Astrocyte of the cerebellum (primary cell): ENCODE measurements at regions not wholly inside any gene's neighbourhood (a gene's known extent, or its start where the extent isn't known, plus 50 kb on each side); places are given as distances from the start of the nearest gene placed in this dataset.
A peak's percentile ranks its signal among the peaks of the same experiment; 100 is the strongest.

Experiments
- DNase-seq: peaks from one replicate; pipeline ENCODE4 v3.0.0-alpha.2; 2011; ENCODE audit warnings: low read depth
- H3K4me3 ChIP-seq: 2 replicates; pipeline ENCODE4 v1.5.1; 2011; ENCODE audit warnings: mild to moderate bottlenecking, low read depth, low read length, moderate library complexity
- in situ Hi-C: cut with HindIII; loops from 2 replicates; pipeline ENCODE4 v1.10.0; 2017; ENCODE audit warnings: low sequenced_read_pairs
- TF ChIP-seq, protein P1 (sequence below): IDR thresholded peaks from 2 replicates; pipeline ENCODE4 v1.5.1; 2012; ENCODE audit warnings: low read length, low read depth, moderate library complexity, mild to moderate bottlenecking; ENCODE audit errors: missing control alignments

DNA sequence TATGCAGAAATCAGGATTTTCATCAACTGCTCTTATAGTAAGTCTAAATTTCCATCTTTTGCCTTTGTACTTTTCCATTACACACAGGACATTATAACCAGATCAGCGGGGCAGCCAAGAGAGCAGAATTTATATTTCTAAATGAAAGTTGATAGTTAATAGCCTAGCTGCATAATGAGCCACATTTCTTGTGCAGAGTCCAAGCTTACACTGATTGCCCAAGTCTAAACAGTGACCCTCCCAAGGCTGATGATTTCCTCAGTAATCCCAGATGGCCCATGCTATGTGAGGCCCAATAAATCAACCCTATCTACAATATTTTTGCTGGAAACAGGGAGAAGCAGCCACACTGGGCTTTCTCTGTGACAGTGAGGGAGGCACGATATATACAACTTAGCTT, 475.8 kb upstream of the KCNMB2 start:
- TF ChIP-seq, protein P1, sequence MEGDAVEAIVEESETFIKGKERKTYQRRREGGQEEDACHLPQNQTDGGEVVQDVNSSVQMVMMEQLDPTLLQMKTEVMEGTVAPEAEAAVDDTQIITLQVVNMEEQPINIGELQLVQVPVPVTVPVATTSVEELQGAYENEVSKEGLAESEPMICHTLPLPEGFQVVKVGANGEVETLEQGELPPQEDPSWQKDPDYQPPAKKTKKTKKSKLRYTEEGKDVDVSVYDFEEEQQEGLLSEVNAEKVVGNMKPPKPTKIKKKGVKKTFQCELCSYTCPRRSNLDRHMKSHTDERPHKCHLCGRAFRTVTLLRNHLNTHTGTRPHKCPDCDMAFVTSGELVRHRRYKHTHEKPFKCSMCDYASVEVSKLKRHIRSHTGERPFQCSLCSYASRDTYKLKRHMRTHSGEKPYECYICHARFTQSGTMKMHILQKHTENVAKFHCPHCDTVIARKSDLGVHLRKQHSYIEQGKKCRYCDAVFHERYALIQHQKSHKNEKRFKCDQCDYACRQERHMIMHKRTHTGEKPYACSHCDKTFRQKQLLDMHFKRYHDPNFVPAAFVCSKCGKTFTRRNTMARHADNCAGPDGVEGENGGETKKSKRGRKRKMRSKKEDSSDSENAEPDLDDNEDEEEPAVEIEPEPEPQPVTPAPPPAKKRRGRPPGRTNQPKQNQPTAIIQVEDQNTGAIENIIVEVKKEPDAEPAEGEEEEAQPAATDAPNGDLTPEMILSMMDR = no peak
- H3K4me3 ChIP-seq = no peak overlapping the region
- in situ Hi-C loops = no loop called here
- DNase-seq = no peak

DNA sequence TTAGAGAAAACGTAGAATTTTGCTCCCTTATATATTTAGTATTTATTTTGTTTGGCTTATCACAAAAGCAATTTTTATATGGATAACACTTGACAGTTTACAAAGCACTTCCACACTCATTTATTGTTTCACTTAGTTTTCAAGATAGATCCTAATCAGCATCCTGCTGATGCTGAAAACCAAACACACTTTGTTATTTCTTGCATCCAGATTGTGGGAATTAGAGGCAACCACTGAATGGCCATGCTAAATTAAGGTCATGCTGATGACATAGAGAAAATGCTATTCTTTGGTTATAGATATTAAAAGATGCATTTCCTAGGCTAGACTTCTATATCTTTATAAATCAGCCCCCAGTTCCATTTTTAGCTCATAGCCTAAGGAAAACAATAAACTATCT, 474.1 kb upstream of the KCNMB2 start:
- in situ Hi-C loops = no loop called here
- TF ChIP-seq, protein P1 = no peak
- DNase-seq = peak; percentile 43
- no peak overlapping the region for H3K4me3 ChIP-seq

DNA sequence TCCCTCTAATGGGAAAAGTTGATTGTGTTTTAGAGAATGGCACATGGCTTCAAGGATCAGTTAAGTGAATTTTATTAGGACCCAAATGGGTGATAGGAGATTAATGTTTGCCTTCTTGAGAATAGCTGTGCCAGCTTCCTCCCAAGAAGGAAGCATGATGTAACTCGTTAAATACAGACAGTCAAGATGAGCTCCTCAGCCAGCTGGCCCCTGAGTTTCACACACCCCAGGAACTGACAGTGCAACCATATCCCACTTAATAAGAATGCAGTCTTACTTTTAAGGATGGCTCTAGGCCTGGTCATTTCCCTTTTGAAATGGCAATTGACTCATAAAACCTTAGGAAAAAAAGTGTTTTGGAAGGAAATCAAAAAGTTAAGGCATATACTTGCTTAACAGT, 472.8 kb upstream of the KCNMB2 start:
- DNase-seq = no peak
- in situ Hi-C loops = no loop called here

DNA sequence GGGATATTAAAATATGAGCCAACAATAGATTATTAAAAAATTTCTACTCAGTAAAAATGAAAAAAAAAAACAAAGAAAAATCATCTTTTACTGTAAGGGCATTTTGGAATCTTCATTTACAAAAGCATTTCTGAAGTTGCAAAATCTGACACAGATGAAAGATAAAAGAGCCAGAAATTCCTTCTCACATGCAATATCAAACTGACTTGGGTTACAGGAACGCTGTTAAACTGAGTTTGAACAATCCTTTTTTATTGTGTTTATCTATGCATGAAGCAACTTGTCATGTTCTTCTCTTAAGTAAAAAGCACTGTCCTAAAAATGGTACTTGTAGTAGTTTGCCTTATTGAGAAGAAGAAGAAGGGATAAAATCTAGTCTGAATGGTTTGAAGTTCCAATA, 468.5 kb upstream of the KCNMB2 start:
- TF ChIP-seq, protein P1 = no peak
- no peak for DNase-seq
- in situ Hi-C loops = no loop called here
- H3K4me3 ChIP-seq = no peak overlapping the region

More for the DNA sequence above, 472.8 kb upstream of the KCNMB2 start:
- no peak overlapping the region for H3K4me3 ChIP-seq
- TF ChIP-seq, protein P1 = no peak

DNA sequence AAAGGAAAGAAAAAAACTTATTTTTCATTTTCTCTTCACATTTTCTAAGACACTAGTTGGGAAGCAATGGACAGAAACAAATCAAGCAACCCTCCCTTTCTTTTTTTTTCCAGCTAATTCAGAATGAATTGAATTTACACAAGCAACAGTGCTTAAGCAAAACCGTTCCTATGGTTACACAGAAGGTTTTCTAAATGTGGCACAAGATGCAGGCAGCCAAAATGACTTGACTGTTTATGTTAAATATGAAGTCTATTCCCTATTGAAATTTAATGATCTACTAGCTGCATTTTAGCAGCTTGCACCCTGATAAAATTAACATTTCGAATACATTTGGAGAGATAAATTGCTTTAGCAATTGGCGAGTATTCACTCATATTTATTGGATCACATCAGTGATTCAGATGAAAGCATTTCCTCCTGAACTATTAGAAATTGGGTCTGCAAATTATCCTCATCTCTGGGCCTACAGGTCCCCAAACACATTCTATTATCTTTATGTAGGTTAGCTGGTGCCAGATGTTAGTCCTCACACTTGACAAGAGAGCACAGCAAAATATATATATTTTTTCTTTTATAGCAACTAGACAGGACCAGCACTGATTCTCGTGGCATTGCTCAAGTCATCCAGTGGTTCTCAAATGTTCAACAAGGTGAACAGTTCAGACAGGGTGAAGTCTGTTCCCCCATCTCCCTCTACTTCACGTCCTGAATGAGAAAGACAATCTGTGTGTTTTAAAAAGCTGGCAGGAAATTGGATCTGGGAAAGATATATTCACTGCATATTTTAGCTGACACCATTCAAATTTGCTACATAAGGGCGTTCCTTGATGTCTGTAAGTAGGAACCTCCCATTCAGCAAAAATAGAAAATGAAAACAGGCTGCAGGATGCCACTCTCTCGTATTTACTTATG, 463.6 kb upstream of the KCNMB2 start:
- TF ChIP-seq, protein P1 = no peak
- no peak for DNase-seq
- H3K4me3 ChIP-seq = no peak overlapping the region
- in situ Hi-C loops = no loop called here

DNA sequence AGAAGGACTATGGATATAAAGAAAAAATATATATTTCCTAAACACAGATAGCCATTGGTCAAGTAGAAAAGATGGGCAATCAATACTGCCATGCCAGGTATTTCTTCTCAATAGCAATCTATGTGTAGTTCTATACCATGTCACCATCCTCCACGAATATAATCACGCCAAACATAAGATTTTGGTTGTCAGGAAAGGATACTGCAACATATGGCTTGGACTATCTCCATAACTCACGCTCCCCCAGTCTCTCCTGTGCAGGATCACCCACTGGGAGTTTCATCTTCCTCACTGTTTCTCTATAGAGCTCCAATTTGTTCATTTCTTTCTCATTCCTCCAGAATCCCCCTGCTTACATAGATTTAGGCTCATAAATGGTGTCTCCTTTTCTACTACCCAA, 462.9 kb upstream of the KCNMB2 start:
- in situ Hi-C loops = no loop called here
- no peak overlapping the region for H3K4me3 ChIP-seq
- TF ChIP-seq, protein P1 = no peak
- DNase-seq = no peak
